Prostate gland (tissue), 2 donors: ENCODE measurements at regions not wholly inside any gene's neighbourhood (a gene's known extent, or its start where the extent isn't known, plus 50 kb on each side); places are given as distances from the start of the nearest gene placed in this dataset.

Experiments
- POLR2A ChIP-seq: fragments of 450-650 bp; IDR thresholded peaks from one replicate; pipeline ENCODE4 v1.6.1; 2016; ENCODE audit warnings: antibody characterized with exemption, mild to moderate bottlenecking
- POLR2AphosphoS5 ChIP-seq: sonication (generic); formaldehyde crosslinking; IDR thresholded peaks from one replicate; pipeline ENCODE4 v1.6.1; 2017; ENCODE audit warnings: antibody characterized with exemption
- TF ChIP-seq, protein P1 (sequence below), 4 experiments: fragments of 200-600 bp in 2 of 4; fragments of 450-650 bp in 2 of 4; sonication (generic) in 2 of 4; IDR thresholded peaks; 1 replicate in 3 of 4; 2 replicates in 1 of 4; pipeline ENCODE4 v1.5.1; 2016 to 2019; ENCODE audit warnings: antibody characterized with exemption in 4 of 4, mild to moderate bottlenecking in 2 of 4, moderate library complexity in 2 of 4

DNA sequence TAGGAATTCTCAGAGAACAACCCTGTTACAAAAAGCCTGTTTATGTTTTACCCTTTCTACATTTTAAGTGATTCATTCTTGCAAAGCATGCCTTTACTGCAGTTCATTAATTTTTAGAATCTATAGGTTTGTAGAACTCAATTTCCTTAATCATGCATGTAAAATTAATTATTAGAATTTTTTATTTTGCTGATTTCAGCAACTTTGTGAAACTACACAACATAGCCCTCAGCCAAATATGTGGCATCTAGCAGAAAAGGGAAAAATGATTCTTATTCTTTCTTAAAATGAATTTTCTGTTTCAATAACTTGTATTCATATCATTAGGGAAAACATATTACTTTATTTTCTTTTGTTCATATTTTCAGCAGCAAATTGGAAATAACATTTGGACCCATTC, 392.9 kb upstream of the PFKP start:
- TF ChIP-seq, protein P1, sequence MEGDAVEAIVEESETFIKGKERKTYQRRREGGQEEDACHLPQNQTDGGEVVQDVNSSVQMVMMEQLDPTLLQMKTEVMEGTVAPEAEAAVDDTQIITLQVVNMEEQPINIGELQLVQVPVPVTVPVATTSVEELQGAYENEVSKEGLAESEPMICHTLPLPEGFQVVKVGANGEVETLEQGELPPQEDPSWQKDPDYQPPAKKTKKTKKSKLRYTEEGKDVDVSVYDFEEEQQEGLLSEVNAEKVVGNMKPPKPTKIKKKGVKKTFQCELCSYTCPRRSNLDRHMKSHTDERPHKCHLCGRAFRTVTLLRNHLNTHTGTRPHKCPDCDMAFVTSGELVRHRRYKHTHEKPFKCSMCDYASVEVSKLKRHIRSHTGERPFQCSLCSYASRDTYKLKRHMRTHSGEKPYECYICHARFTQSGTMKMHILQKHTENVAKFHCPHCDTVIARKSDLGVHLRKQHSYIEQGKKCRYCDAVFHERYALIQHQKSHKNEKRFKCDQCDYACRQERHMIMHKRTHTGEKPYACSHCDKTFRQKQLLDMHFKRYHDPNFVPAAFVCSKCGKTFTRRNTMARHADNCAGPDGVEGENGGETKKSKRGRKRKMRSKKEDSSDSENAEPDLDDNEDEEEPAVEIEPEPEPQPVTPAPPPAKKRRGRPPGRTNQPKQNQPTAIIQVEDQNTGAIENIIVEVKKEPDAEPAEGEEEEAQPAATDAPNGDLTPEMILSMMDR (IDR thresholded peaks at IDR 0.05) = no peak
- no peak for TF ChIP-seq POLR2A
- TF ChIP-seq POLR2AphosphoS5 = no peak
